CD4-positive, alpha-beta T cell treated with Interferon gamma for 1 hour (primary cell): ENCODE measurements at regions not wholly inside any gene's neighbourhood (a gene's known extent, or its start where the extent isn't known, plus 50 kb on each side); places are given as distances from the start of the nearest gene placed in this dataset.
"Not testable (repeated sequence)": the region's sequence is repeated elsewhere in the genome, so short reads cannot be mapped to it uniquely, and the experiment has no call there.

Experiments
- DNase-seq: peaks from one replicate; pipeline ENCODE4 v3.0.0-alpha.2; 2020

DNA sequence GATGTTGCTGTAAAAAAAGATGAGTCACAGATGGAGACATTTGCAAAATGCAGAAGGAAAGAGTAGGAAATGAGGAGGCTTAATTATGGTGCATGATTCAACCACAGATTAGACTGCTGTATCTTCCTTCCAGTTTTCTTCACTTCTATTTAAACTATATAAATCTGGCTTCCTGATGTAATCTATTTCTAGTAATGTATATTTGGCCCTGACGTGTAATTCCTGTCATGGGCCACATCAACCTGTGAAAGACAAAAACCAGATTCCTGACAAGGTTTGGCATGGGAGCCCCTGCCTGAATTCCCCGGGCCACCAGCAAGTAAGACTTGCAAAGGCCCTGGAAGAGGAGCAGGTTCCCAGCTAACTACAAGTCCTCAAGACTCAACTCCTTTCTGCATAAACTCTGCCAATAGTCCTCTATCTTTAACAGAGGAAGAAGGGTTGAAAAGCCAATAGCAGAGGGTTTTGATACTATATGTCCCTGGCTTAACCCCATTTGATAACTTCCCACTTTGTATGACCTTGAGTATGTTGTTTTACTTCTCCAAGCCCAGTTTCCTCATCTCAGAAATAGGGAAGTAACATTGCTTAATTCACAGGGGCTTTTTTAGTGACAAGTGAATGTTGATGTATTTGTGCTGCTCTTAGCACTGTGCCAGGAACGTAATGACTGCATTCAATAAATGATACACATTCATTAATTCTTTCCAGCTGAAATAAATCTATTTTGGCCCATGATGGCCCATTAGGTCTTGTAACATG is 172.7 kb downstream of the SPRY2 start:
- DNase-seq: no peak

DNA sequence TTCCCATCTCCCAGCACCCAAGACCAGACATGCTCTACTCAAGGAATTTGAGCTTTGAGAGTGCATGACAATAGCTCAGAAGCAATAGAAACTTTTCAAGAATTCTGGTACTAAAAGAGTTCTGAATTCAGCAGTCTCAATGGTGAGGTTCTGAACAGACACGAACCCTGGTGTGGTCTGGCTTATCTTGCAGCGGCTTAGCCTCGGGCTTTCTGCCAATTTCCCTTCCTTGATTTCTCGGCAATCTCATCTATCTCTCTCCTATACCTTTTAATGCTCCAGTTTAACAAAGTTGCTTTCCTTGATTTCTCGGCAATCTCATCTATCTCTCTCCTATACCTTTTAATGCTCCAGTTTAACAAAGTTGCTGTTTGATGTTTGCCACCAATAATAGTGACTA is 174.6 kb downstream of the SPRY2 start:
- DNase-seq: no peak

DNA sequence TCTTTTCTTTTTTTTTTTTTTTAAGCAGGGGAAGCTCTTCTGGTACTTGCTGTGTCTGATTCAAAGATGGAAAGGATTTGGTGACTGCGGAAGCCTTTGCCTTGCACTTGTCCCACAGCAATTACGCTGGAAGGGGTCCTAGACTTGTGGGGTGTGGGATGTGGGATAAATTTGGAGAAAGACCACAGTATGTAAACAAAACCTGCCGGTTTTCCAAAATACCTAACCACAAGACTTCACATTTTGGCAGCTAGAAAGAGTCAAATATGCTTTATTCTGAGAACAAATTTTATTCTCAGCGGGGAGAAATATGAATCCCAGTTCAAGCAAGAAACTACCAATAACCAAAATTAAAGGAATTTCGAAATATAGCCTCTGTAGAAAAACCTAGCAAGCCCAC is 176.5 kb downstream of the SPRY2 start:
- DNase-seq: no peak

DNA sequence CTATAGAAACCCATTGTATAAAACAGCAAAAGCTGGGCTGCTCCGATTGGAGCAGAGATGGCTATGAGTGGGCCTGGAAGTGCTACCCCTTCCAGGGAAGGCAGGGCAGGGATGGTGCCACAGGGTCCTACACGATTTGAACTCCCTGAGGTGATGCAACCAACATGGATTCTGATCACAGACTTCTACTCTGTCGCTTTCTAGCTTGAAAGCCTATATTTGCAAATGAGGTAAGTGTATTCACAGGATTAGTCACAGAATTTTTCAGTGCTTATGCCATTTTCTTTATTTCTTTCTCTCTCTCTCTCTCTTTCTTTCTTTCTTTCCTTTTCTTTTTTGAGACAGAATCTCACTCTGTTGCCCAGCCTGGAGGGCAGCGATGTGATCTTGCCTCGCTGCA is 179.0 kb downstream of the SPRY2 start:
- no peak for DNase-seq

DNA sequence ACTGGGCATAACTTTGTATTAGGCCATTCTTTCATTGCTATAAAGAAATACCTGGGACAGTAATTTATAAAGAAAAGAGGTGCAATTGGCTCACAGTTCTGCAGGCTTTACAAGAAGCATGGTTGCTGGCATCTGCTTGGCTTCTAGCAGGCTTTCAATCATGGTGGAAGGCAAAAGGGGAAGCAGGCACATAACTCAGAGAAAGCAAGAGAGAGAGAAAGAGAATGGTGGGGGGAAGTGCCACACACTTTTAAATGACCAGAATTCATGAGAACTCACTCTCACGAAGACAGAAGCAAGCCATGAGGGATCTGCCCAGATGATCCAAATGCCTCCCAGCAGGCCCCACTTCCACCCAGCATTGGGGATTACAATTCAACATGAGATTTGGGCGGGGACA is 179.7 kb downstream of the SPRY2 start:
- no peak for DNase-seq

DNA sequence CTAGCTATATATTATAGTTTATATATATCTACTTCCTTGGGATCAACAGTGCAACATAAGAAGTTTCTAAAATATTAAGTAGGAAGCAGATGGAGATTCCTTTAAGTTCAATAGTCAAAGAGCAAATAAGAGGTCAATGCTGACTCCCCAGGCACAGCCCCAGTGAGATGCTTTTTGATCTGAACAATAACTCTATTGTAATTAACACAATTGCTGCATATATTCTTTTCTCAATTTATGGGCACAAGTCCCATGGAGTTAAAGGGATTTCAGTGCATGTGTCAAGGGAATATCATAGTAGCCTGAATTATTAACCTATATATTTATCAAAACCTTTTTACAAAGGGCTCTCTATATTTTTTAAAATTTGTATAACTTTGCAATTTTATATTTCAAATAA is 180.8 kb downstream of the SPRY2 start:
- no peak for DNase-seq

DNA sequence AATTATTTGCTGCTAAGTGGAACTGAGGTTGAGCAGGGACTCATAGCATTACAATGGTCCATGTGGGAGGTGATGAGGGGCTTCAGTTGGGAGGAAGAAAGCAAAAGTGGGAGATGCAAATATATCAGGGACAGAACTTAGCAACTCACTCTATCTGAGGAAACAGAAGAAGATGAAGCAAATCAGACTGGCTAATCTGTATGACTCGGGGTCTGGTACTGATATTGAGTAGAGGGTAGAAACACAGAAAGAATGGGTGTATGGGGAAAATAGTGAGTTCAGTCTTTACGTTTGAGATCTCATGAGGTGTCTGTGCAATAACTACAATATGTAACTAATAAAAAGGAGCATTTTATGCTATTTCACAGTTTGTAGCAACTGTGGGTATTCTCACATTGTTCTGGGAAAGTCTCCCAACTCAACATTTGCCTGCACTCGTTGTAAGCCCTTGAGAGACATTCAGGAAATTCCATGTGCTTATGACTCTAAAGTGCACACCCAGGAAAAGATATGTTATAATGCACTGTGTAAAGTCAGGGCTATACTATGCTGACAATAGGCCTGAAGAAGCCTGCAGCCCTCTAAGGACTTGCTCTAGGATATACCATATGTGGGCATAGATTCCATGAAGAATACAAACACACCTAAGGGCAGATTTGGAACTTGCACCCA is 183.5 kb downstream of the SPRY2 start:
- no peak for DNase-seq

DNA sequence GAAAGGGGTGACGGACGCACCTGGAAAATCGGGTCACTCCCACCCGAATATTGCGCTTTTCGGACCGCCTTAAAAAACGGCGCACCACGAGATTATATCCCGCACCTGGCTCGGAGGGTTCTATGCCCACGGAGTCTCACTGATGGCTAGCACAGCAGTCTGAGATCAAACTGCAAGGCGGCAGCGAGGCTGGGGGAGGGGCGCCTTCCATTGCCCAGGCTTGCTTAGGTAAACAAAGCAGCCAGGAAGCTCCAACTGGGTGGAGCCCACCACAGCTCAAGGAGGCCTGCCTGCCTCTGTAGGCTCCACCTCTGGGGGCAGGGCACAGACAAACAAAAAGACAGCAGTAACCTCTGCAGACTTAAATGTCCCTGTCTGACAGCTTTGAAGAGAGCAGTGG is 188.8 kb downstream of the SPRY2 start:
- not testable (repeated sequence) for DNase-seq

DNA sequence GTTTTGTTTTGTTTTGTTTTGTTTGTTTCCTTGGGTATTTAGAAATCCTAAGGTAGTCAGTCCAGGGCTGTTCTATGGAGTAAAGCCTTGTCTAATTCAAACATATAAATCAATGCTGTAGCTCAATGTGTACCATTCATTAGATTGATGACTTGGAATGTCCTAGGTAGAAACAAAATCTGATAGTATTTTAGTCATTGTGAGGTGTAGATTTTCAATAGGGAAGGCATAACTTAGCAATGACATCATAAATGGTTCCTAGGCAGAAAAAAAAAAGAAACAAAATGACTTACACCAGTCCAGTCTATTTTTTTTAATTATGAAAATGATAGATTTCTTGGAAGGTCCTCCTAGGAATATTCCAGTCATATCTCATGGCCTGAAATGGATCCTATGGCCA is 189.9 kb downstream of the SPRY2 start:
- no peak for DNase-seq

DNA sequence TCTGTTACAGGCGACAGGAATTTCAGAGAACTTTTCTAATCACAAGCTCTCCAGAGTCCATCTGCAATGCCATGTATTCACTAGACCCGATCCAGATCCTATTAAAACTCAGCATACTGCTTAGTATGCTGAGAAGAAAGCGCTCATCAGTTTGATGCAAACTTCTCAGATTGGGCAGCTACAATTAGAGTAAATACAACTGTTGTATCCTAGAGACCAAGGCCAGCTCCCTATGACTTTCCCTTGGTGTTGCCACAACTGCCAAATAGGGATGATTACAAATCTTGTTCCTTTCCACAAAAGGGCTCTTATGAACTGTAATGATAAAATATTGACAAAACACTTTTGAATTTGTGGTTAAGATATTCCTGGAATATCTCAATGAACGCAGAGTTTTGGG is 191.2 kb downstream of the SPRY2 start:
- DNase-seq: no peak

DNA sequence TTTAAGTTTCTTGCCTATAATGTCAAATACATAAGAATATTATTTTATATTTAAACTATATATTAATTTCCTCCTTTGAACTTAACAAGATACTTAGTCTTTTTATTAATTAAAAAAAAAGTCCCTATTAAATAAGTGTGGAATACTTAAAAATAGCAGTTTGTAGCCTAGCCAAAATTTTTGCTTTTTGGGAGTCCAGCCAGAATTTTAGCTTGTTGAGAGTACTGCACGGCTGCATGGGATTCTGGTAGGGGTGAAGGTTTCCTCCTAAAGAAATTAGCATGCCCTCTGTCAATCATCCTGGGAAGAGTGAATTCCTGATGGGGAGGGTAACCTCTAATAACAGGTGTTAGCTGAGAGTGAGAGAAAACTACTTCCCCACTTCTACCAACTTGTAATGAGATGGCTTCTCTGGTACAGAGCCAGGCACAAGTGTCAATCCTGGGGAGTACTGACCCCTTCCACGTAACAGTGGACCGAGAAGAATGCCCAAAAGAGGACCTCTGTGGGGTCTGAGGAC is 195.7 kb downstream of the SPRY2 start:
- DNase-seq: no peak

DNA sequence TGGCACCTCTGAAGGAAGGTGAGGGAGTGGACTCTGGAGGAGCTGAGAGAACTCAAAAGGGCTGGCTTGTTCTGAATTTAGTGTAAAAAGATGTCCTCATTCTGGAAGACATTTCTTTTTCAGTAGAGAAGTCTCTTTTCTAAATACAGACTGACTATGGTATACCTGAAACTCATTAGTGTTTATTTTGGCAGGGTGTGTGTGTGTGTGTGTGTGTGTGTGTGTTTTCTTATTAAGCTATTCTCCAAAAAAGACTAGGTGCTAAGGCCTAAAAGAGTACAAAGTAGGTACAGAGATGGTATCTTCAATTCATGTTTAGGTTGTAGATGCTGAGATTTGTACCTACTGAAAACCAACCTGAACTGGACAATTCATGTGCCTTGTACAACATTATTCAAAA is 196.4 kb downstream of the SPRY2 start:
- no peak for DNase-seq

DNA sequence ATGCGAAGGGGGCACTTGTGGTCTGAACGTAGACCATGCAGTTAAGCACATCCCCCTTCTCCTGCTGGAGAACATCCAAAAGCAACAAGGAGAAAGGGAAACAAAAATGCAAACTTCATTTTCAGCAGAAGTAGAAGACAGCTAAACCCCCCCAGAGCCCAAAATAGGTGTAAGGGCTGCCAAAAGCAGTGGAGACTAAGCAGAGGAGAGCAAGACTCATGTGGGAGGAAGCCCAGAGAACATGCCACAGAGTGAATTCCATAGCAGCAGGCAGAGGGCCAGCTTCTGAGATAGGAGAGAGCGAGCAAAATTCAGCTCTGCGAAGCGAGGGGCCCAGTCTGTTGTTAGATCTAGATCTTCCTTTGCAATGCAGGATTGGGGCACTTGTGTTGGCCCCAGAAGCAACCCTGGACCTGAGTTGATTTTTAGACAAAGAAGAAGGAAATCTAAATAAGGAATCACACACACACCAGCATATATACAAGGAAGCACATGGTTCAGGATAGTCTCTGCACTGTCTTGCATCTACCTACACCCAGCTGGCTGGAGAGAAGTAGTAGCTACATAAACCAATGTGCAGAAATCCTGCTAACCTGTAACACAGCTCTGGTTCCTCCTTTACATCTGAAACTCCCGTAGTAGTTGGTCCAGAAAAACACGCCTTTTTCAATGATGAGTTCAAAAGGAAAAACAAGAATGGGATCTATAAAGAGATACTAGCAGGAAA is 199.6 kb downstream of the SPRY2 start:
- DNase-seq: no peak

DNA sequence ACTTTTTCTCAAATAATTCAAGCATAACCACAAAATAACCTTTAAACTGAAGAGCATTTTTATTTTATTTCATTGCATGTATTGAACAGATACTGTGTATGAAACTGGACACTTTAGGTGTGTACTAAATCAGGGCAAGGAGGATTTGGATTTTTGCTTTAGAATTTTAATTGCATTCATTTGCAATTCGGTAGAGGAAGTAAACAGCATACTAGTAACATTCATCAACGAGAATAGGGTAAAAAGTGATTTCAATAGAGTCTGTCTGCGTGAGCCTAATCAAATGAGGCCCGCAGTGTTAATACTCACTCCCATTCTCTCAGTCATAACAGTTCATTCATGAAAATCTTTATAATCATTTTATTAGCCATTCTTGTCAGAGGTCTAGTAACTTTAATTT is 200.2 kb downstream of the SPRY2 start:
- DNase-seq: no peak

DNA sequence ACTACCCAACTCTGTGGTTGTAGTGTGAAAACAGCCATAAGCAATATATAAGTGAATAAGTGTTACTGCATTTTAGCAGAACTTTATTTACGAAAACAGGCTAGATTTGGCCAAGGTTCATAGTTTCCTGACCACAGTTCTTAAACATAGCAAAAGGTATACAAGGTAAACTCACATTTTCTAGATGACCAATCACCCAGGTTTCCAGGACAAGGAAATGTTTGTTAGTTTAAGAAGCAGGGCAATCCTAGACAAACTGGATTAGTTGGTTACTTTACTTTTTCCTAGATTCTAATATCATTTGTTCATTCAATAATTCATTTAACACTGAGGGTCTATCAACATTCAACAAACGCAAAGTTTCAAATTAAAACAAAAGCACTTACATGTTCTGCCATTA is 201.7 kb downstream of the SPRY2 start:
- no peak for DNase-seq

DNA sequence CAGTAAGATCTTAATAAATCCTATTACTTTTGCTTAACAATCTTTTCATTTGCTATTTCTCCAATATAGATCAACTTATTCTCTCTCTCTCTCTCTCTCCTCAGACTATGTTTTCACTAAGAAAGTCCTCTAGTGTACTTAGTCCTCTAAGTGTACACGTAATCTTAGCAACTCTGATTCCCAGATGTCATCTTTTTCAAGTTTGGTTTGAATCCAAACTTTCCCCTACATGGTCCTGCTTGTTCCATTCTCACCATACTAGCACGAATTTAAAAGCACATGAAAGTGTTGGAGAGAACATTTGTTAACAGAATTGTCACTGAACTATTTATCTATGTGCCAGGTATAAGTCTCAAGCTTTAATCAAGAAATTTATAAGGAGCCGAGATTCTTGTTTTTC is 202.9 kb downstream of the SPRY2 start:
- no peak for DNase-seq

DNA sequence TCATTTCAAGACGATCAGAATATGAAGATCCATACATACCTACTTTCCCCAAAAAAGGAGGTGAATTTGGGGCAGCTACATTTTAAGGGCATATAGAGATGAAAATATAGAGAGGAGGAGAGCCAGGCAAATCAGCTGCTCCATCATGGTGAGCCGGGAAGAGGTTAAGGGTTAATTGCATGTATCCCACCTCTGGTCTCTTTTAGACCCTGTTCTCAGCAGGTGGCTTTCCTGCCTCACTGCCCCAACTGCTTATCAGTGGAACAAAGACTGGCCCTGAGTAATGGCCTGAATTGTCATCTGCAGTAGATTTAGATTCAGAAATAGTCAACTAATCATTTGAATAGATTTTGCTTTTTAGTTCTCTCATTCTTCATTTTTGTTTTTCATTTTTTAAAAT is 206.6 kb downstream of the SPRY2 start:
- DNase-seq: no peak

DNA sequence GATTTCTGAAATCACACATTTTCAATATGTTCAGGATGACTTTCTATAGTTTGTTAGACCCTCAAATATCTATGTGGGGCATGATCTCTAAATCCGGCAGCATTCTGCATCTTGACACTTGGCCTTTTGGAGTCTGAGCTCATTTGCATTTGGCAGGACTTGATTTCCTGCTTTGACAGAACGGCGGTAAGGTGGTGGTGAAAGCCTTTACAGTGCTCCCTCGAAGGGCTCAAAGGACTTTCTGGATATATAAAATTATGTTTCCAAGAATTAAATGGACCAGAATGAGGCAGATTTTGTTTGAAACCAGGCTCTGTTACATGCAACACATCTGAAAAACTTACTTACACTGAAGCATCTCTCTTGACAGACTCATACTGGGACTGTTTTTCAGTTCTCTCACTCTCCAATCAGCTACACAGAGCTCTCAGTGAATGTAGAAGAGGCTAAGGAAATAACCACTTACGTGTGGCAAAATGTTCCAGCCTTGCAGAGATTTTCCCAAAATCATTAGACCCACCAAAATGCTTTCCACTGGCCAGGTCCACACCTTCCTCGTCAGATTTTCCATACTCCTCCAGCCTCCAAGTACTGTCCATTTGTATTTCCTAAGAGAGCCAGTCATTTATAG is 207.2 kb downstream of the SPRY2 start:
- no peak for DNase-seq

DNA sequence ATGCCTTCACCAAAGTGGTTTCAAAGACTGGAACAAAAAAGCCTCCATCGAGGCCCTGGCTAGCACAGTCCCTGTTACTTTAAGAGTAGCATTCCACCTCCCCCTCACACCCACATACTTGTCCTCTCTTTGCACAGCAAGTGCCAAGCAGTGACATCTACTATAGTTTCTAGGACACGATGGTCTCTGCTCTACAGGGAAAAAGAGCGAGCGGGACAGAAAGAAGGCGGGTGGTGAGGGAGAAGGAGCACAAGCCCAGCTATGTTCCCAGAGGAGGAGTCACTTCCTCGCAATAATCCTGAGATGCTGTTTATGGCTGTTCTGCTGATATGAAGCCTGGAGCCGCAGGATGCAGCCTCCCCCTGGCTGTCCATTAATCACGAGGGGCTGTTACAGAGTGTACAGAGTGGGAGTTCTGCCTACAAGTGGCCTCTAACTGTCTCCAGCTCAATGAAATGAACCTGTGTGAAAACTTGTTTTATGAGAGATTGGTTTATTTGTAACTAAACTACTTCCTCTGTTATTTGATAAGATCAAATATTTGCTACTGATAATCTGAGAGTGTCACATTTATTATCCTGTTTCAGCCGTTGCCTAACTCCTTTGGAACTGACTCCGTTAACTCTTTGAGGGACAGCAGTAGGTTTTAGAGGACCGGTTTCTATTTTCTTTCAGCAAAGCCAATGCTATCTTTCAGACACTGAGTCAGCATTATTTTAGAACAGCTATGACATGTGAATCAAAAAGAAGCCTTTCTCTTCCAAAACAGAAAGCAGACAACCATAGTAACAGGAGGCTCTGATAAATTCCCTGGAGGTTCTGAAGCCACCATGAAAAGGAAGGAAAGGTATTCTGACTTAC is 208.0 kb downstream of the SPRY2 start:
- DNase-seq: no peak

DNA sequence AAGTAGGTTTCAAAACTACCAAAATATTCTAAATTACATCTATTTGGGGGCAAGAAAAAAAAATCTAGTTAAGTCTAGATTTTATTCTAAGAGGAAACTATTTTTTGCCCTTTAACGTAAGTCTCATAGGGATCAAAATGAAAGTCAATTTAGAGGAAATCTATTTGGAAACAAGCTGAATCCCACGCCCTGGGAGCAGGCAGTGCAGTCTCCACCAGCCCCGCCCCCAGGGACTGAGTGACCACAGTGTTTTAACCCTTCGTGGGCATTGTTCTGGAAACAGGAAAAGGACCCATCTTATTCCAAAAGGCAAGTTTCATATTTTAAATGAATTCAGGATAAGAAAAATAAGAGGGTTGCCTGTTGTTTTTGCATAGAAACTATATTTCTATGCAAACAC is 209.7 kb downstream of the SPRY2 start:
- DNase-seq: no peak

DNA sequence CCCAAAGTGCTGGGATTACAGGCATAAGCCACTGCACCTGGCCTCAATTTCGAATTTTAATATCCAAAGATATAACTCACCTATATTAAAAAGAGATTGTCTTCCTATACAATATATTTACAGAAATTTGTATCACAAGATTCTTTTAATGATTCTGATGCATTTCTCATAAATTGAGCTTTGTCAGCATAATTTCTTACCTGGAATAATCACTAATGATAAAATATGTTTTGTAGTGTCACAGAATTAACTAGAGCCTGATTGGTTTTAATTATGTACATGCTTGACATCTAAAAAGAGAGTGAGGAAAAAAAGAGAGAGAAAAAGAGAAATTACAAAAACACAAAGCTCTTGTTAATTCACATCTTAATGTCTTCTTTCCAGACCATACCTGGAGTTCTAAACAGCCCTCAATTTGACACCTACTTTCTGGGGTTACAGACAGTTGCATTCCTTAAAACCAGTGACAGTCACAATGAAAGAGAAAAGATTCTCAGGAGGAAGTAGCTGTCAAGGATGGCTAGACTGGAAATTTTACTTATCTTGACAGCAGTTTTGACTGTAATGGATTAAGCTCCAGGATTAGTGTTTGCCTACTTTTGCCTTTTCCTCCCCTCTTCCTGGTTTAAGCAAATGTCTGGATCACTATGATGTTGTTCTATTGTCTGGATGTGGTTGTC is 214.4 kb downstream of the SPRY2 start:
- DNase-seq: no peak

DNA sequence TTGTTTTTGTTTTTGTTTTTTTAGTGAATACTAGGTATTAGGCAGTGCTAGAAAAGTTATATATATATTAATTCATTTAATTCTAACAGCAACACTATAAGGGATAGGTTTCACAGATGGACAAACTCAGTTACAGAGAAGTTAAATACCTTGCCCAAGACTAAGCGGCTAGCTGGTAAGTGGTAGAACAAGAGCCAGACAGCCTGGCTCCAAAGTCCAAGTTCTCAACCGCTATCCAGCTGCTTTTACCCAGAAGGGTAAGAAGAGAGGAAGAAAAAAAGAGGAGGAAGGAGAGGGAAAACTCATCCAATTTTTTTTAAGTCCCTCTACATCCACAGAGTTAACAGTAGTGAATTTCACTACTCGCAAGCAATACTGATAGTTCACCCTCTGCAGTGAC is 217.0 kb downstream of the SPRY2 start:
- DNase-seq: no peak
